ENCODE measurements at regions not wholly inside any gene's neighbourhood (a gene's known extent, or its start where the extent isn't known, plus 50 kb on each side); places are given as distances from the start of the nearest gene placed in this dataset.

DNA sequence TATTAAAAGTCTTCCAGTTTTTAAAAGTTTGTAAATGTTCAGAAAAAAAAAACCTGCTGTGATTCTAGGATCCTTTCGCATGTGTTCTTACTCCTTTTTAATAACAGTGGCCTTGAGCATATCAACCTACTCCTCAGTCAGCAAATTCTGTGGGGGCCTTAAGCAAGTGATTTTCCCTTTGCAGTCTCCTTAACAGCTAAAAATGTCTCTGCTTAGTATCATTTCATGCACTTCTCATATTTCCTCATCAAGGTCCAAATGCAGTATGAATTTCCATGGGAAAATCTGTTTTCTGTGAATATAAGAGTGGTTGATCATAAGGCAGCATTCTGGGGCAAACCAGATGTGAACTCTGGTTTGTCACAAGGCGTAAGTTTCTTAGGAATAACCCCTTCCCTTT, 2175.1 kb upstream of the PIK3C3 start:
- no peak for DNase-seq
- no peak overlapping the region for H3K4me3 ChIP-seq
- no peaks in the 10 kb centered on the region for H3K36me3 ChIP-seq
- H3K27ac ChIP-seq: no peak overlapping the region
- no peaks in the 10 kb centered on the region for H3K27me3 ChIP-seq
- WGBS, 3 donors: 47 to 65% (median 51%) methylated on average over 2 of the region's 2 CpGs
- TF ChIP-seq, protein P1, sequence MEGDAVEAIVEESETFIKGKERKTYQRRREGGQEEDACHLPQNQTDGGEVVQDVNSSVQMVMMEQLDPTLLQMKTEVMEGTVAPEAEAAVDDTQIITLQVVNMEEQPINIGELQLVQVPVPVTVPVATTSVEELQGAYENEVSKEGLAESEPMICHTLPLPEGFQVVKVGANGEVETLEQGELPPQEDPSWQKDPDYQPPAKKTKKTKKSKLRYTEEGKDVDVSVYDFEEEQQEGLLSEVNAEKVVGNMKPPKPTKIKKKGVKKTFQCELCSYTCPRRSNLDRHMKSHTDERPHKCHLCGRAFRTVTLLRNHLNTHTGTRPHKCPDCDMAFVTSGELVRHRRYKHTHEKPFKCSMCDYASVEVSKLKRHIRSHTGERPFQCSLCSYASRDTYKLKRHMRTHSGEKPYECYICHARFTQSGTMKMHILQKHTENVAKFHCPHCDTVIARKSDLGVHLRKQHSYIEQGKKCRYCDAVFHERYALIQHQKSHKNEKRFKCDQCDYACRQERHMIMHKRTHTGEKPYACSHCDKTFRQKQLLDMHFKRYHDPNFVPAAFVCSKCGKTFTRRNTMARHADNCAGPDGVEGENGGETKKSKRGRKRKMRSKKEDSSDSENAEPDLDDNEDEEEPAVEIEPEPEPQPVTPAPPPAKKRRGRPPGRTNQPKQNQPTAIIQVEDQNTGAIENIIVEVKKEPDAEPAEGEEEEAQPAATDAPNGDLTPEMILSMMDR (IDR thresholded peaks at IDR 0.05): no peak
- TF ChIP-seq EP300 (IDR thresholded peaks at IDR 0.05): no peak
- intact Hi-C loops (cut with DNase I): no loop called here
- no peaks in the 10 kb centered on the region for H3K4me1 ChIP-seq (ENCODE audit: insufficient read depth)
- no peaks in the 10 kb centered on the region for H3K9me3 ChIP-seq

DNA sequence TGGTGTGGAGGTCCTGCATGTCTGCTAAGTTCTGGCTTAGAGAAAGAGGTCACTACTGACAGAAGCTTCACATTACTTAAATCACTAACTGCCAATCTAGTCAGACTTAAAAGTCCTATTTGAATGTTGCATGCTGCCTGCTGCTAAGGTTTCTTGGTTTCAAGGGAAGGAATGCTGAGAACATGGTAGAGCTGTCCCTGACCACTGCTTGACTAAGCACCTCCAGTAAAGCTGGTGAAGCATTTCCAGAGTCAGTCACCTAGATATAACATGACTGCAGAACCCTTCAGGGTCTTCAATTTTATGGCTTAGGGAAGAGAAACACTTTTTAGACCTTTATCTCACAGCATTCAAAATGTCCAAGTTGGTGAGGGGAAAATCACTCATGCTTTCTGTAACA, 2178.3 kb upstream of the PIK3C3 start:
- intact Hi-C loops (cut with DNase I): no loop called here
- no peaks in the 10 kb centered on the region for H3K4me1 ChIP-seq (ENCODE audit: insufficient read depth)
- H3K27ac ChIP-seq: no peak overlapping the region
- H3K27me3 ChIP-seq: no peaks in the 10 kb centered on the region
- no peak overlapping the region for H3K4me3 ChIP-seq
- no peak for TF ChIP-seq EP300 (IDR thresholded peaks at IDR 0.05)
- no peak for TF ChIP-seq POLR2A (IDR thresholded peaks at IDR 0.05)
- TF ChIP-seq, protein P1 (IDR thresholded peaks at IDR 0.05): no peak
- no peaks in the 10 kb centered on the region for H3K9me3 ChIP-seq
- no peak for DNase-seq
- H3K36me3 ChIP-seq: no peaks in the 10 kb centered on the region

DNA sequence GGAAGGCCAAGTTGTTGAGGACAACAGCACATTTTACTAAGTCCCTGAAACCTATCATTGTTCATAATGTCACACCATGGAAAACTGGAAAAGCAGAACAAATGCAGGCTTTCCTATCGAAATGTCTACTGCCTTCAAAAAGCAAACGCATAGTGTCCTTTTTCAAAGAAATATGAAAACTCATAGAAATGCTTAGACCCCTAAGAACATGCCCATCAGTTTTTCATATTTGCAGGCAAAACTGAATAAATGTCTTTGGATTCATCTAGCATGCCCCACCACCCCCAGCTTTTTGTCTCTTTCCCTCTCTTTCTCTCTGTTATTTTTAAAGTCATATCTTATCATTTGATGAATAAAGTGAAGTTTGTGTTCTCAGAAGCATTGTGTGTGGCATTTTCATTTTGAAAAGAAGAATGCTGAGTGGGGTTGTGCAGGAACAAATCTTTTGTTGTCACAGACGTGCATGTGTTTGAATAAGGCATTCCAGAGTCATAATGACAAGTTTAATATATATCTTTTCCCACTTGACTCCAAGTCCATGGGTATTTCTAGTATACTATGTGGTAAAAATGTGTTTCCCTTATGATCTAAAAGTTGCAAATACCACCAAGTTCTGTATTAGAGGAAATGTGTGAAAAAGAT, 2180.0 kb upstream of the PIK3C3 start:
- WGBS, 3 donors: 68 to 75% (median 70%) methylated on average over 3 of the region's 3 CpGs
- intact Hi-C loops (cut with DNase I): no loop called here
- no peak for TF ChIP-seq POLR2A (IDR thresholded peaks at IDR 0.05)
- no peak for TF ChIP-seq EP300 (IDR thresholded peaks at IDR 0.05)
- TF ChIP-seq, protein P1 (IDR thresholded peaks at IDR 0.05): no peak
- no peak overlapping the region for H3K27ac ChIP-seq
- DNase-seq: no peak
- H3K9me3 ChIP-seq: no peaks in the 10 kb centered on the region
- H3K36me3 ChIP-seq: no peaks in the 10 kb centered on the region
- no peaks in the 10 kb centered on the region for H3K4me1 ChIP-seq (ENCODE audit: insufficient read depth)
- H3K4me3 ChIP-seq: no peak overlapping the region
- no peaks in the 10 kb centered on the region for H3K27me3 ChIP-seq

DNA sequence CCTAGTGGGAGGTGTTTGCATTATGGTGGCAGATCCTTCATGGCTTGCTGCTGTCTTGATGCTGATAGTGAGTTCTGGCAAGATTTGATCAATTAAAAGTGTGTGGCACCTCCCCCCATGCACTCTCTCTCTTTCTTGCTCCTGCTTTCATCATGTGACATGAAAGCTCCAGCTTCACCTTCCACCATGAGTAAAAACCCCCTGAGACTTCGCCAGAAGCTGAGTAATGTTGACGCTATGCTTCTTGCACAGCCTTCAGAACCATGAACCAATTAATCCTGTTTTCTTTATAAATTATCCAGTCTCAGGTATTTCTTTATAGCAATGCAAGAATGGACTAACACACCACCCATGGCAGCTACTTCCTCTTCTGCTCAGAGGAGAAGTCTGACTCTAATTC, 2181.4 kb upstream of the PIK3C3 start:
- Histone ChIP-seq H3K36me3 (no peaks in the 10 kb centered on the region), H3K9me3 (no peaks in the 10 kb centered on the region), H3K4me1 (ENCODE audit: insufficient read depth) (no peaks in the 10 kb centered on the region), H3K27me3 (no peaks in the 10 kb centered on the region), H3K4me3 (no peak overlapping the region), H3K27ac (no peak overlapping the region)
- intact Hi-C loops (cut with DNase I): no loop called here
- TF ChIP-seq EP300 (IDR thresholded peaks at IDR 0.05): no peak
- TF ChIP-seq POLR2A (IDR thresholded peaks at IDR 0.05): no peak
- TF ChIP-seq, protein P1 (IDR thresholded peaks at IDR 0.05): no peak
- WGBS, 3 donors: 93 to 97% (median 94%) methylated on average over 2 of the region's 2 CpGs
- no peak for DNase-seq

Measured in ovary (tissue), 7 donors.